Endothelial cell of umbilical vein (primary cell): ENCODE measurements at regions not wholly inside any gene's neighbourhood (a gene's known extent, or its start where the extent isn't known, plus 50 kb on each side); places are given as distances from the start of the nearest gene placed in this dataset.

Experiments used
- BruUV-seq: library from RNA; stranded (reverse); fragments of 400-500 nt; replicated peaks from 2 replicates; lab custom pipeline; 2021; lab: Mats Ljungman, UMichigan
- CTCF ChIA-PET: fragments of 300-600, 350-600 bp; sonication (Branson Sonifier 250); formaldehyde crosslinking; loops from one replicate; lab custom pipeline; 2021; ENCODE audit warnings: antibody characterized with exemption, inconsistent platforms; lab: Charles Lee
- POLR2A ChIA-PET: fragments of 300-600, 350-600 bp; sonication (Branson Sonifier 250); formaldehyde crosslinking; loops from one replicate; lab custom pipeline; 2021; ENCODE audit warnings: antibody characterized with exemption, inconsistent platforms; lab: Charles Lee
- DNase-seq: peaks from one replicate; pipeline ENCODE4 v3.0.0-alpha.2; 2011; ENCODE audit warnings: low read depth, low spot score
- FAIRE-seq: peaks from 2 replicates; lab custom pipeline; 2011; peaks lifted over from hg19 to GRCh38; lab: Jason Lieb, UNC
- H2AFZ ChIP-seq: 2 replicates; pipeline ENCODE4 v1.6.0; 2012; ENCODE audit warnings: low read depth, low read length, control low read depth, inconsistent platforms
- H3K27ac ChIP-seq: 2 replicates; pipeline ENCODE4 v1.5.1; 2011; ENCODE audit warnings: low read depth, mild to moderate bottlenecking, control low read depth, low read length, moderate library complexity; ENCODE audit not compliant: insufficient read depth
- H3K27me3 ChIP-seq, 2 experiments: 2 replicates each; pipeline versions ENCODE4 v1.6.0 to v1.6.1; 2011; ENCODE audit warnings: low read length in 2 of 2, mixed read lengths in 1 of 2; ENCODE audit not compliant: control insufficient read depth in 2 of 2, insufficient read depth in 2 of 2
- H3K36me3 ChIP-seq, 2 experiments: 2 replicates in 1 of 2; 3 replicates in 1 of 2; pipeline ENCODE4 v1.5.1; 2011; ENCODE audit warnings: low read length in 2 of 2, mild to moderate bottlenecking in 1 of 2, moderate library complexity in 1 of 2; ENCODE audit not compliant: control insufficient read depth in 2 of 2, insufficient read depth in 2 of 2; ENCODE audit errors: extremely low read depth in 1 of 2
- H3K4me1 ChIP-seq: 3 replicates; pipeline ENCODE4 v1.5.1; 2011; ENCODE audit warnings: mild to moderate bottlenecking, low read length; ENCODE audit not compliant: control insufficient read depth, insufficient read depth; ENCODE audit errors: extremely low read depth
- H3K4me2 ChIP-seq: 2 replicates; pipeline ENCODE4 v1.6.1; 2011; ENCODE audit warnings: low read length, control low read depth, mixed read lengths; ENCODE audit not compliant: insufficient read depth
- H3K4me3 ChIP-seq, 3 experiments: fragments of 200-600 bp in 1 of 3; sonication (generic), shearing (Covaris generic) in 1 of 3; replicated peaks in 1 of 3; 2 replicates each; pipeline ENCODE4 v1.5.1; 2011 to 2016; ENCODE audit warnings: control low read depth in 3 of 3, low read length in 3 of 3, mild to moderate bottlenecking in 2 of 3, inconsistent platforms in 1 of 3, low read depth in 1 of 3, moderate library complexity in 1 of 3; ENCODE audit not compliant: insufficient read depth in 1 of 3
- H3K79me2 ChIP-seq: 2 replicates; pipeline ENCODE4 v1.6.0; 2012; ENCODE audit warnings: low read length, inconsistent platforms; ENCODE audit not compliant: control insufficient read depth, insufficient read depth
- H3K9ac ChIP-seq: replicated peaks from 2 replicates; pipeline ENCODE3; 2011; ENCODE audit warnings: low read length, control low read depth; ENCODE audit not compliant: insufficient read depth; ENCODE audit errors: extremely low read depth
- H3K9me1 ChIP-seq: replicated peaks from 3 replicates; pipeline ENCODE4 v1.6.0; 2011; ENCODE audit warnings: mild to moderate bottlenecking, low read length; ENCODE audit not compliant: control insufficient read depth, insufficient read depth; ENCODE audit errors: extremely low read depth
- H3K9me3 ChIP-seq: replicated peaks from 2 replicates; pipeline ENCODE4 v1.5.1; 2012; ENCODE audit warnings: low read length, inconsistent platforms; ENCODE audit not compliant: control insufficient read depth, insufficient read depth
- H4K20me1 ChIP-seq: replicated peaks from 2 replicates; pipeline ENCODE3; 2011; ENCODE audit warnings: mild to moderate bottlenecking, low read length; ENCODE audit not compliant: control insufficient read depth, insufficient read depth; ENCODE audit errors: extremely low read depth
- CTCF ChIP-seq, 2 donors: IDR thresholded peaks; 1 replicate in 1 of 2; 2 replicates in 1 of 2; pipeline ENCODE4 v1.5.1; 2011; ENCODE audit warnings: low read length in 2 of 2, mild to moderate bottlenecking in 2 of 2, moderate library complexity in 2 of 2, control low read depth in 1 of 2, inconsistent platforms in 1 of 2, low read depth in 1 of 2; ENCODE audit not compliant: insufficient read depth in 1 of 2; ENCODE audit errors: extremely low read depth in 1 of 2
- EZH2 ChIP-seq: IDR thresholded peaks from 2 replicates; pipeline ENCODE4 v1.6.1; 2012; ENCODE audit warnings: borderline replicate concordance, low read depth, mild to moderate bottlenecking, moderate library complexity, low read length, inconsistent platforms; ENCODE audit not compliant: severe bottlenecking
- FOS ChIP-seq: IDR thresholded peaks from 2 replicates; pipeline ENCODE4 v1.6.1; 2011; ENCODE audit warnings: mild to moderate bottlenecking, low read length, moderate library complexity, borderline replicate concordance; ENCODE audit not compliant: insufficient read depth
- GATA2 ChIP-seq: IDR thresholded peaks from 2 replicates; pipeline ENCODE4 v1.7.0; 2011; ENCODE audit warnings: low read depth, mild to moderate bottlenecking, moderate library complexity, mixed read lengths, low read length; ENCODE audit not compliant: insufficient read length, insufficient read depth
- JUN ChIP-seq: IDR thresholded peaks from 2 replicates; pipeline ENCODE4 v1.6.1; 2011; ENCODE audit warnings: borderline replicate concordance, low read depth; ENCODE audit not compliant: insufficient read length, insufficient read depth
- MYC ChIP-seq: IDR thresholded peaks from one replicate; pipeline ENCODE4 v1.6.1; 2011; ENCODE audit warnings: mild to moderate bottlenecking, low read depth, low read length
- POLR2A ChIP-seq: IDR thresholded peaks from 2 replicates; pipeline ENCODE4 v1.6.1; 2012; ENCODE audit warnings: low read depth, mild to moderate bottlenecking, control low read depth, low read length
- POLR2AphosphoS5 ChIP-seq: IDR thresholded peaks from 2 replicates; pipeline ENCODE4 v1.6.1; 2012; ENCODE audit warnings: low read depth, mild to moderate bottlenecking, control low read depth, low read length, moderate library complexity; ENCODE audit not compliant: insufficient read depth
- dilution Hi-C: fragments of 300-500 bp; cut with MboI; formaldehyde crosslinking; loops from one replicate; pipeline ENCODE4 v1.15.0; 2019; ENCODE audit warnings: low sequenced_read_pairs; ENCODE audit not compliant: extremely low pct_ligation_motif_present
- intact Hi-C: fragments of 100-400 bp; cut with micrococcal nuclease; formaldehyde crosslinking; loops from one replicate; pipeline ENCODE4 v1.10.0; 2022
- TF ChIP-seq, protein P1 (sequence below): IDR thresholded peaks from 2 replicates; pipeline ENCODE4 v1.6.1; 2011; ENCODE audit not compliant: insufficient read depth, insufficient read length

DNA sequence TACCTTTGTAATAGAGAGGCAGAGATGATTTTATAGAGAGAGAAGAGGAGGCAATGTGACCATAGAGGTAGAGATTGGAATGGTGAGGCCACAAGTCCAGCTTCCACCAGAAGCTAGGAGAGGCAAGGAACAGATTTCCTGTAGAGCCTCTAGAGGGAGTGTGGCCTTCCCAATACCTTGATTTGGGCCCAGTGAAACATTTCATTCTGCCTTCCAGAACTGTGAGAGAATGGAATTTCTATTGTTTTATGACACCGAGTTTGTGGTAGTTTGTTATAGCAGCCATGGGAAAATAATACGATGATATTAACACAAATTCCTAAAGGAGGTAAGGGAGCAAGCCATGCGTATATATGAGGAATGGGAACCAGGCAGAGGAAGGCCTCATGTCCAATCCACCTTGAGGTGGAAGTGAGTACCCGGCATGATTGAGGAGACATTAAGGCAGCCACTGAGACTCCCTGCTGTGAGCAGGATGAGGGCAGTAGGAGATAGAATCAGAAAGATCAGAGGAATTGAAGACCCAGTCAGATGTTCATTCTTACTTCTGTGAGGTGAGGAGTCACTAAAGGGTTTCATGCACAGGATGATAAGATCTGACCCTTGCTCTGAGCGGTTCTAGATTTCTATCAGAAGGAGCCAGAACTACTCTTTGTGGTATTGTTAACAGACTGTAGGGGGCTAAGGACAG is 636.3 kb upstream of the IMPG1 start:
- dilution Hi-C loops, result no loop called here
- no peak for FAIRE-seq
- peak; percentile 5 for DNase-seq

More for the DNA sequence above, 636.3 kb upstream of the IMPG1 start:
- TF ChIP-seq POLR2A (no peak), POLR2AphosphoS5 (no peak), GATA2 (no peak), CTCF (IDR thresholded peaks at IDR 0.05; ENCODE audit: extremely low read depth in 1 of 2, insufficient read depth in 1 of 2, low read depth in 1 of 2, low read length in 2 of 2) (no peak), JUN (no peak), MYC (no peak), FOS (no peak), EZH2 (no peak)
- TF ChIP-seq, protein P1, sequence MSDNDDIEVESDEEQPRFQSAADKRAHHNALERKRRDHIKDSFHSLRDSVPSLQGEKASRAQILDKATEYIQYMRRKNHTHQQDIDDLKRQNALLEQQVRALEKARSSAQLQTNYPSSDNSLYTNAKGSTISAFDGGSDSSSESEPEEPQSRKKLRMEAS, result no peak
- H3K79me2 ChIP-seq, result no peaks in the 10 kb centered on the region
- H3K4me1 ChIP-seq, result peaks cover 3% of the 10 kb centered on the region
- H3K27me3 ChIP-seq, result no peaks in the 10 kb centered on the region
- POLR2A ChIA-PET, result no interaction called here
- no TSS peak for BruUV-seq
- H2AFZ ChIP-seq, result no peak overlapping the region
- H3K4me2 ChIP-seq, result no peak overlapping the region
- no peaks in the 10 kb centered on the region for H3K36me3 ChIP-seq
- intact Hi-C loops, result no loop called here
- no peak overlapping the region for H3K9ac ChIP-seq
- CTCF ChIA-PET, result interaction anchor here (0.6 kb wide), 1 partner anchor 27 kb away, joined by 3 read pairs; no protein-coding TSS in a partner anchor
- no peaks in the 10 kb centered on the region for H3K9me3 ChIP-seq
- no peak overlapping the region for H3K27ac ChIP-seq
- no peaks in the 10 kb centered on the region for H4K20me1 ChIP-seq
- H3K9me1 ChIP-seq, result no peaks in the 10 kb centered on the region
- H3K4me3 ChIP-seq, result no peak overlapping the region
